WTC11 (cell line): ENCODE measurements at regions not wholly inside any gene's neighbourhood (a gene's known extent, or its start where the extent isn't known, plus 50 kb on each side); places are given as distances from the start of the nearest gene placed in this dataset.

Experiments used
- ATAC-seq: fragments of 200-7000 bp; cut with Tn5 transposase; 2 replicates; pipeline ENCODE4 v1.10.0; 2021; ENCODE audit warnings: mild to moderate bottlenecking, moderate library complexity
- CTCF ChIA-PET: fragments of 300-600 bp; sonication (Branson Sonifier 250); formaldehyde crosslinking; loops from one replicate; lab custom pipeline; 2021; ENCODE audit warnings: antibody characterized with exemption; lab: Charles Lee
- POLR2A ChIA-PET: fragments of 350-600 bp; sonication (Branson Sonifier 250); formaldehyde crosslinking; loops from one replicate; lab custom pipeline; 2021; ENCODE audit warnings: antibody characterized with exemption; lab: Charles Lee
- DNase-seq: peaks from one replicate; pipeline ENCODE4 v3.0.0; 2021; ENCODE audit warnings: low spot score
- H3K27ac Mint-ChIP-seq: 2 replicates; pipeline ENCODE4 v1.8.0; 2021; ENCODE audit warnings: mixed read lengths
- H3K27me3 Mint-ChIP-seq: 2 replicates; pipeline ENCODE4 v1.8.0; 2021; ENCODE audit warnings: low read depth, mild to moderate bottlenecking, moderate library complexity, mixed read lengths
- H3K36me3 Mint-ChIP-seq: 2 replicates; pipeline ENCODE4 v1.8.0; 2021; ENCODE audit warnings: mixed read lengths
- H3K4me1 Mint-ChIP-seq: 2 replicates; pipeline ENCODE4 v1.8.0; 2022; ENCODE audit warnings: mixed read lengths
- H3K4me3 Mint-ChIP-seq: 2 replicates; pipeline ENCODE4 v1.8.0; 2021; ENCODE audit warnings: mild to moderate bottlenecking, moderate library complexity, mixed read lengths
- H3K9me3 Mint-ChIP-seq: 2 replicates; pipeline ENCODE4 v1.8.0; 2021; ENCODE audit warnings: mixed read lengths
- ATF1 ChIP-seq: sonication (generic); formaldehyde crosslinking; IDR thresholded peaks from 2 replicates; pipeline ENCODE4 v1.8.1; 2023; ENCODE audit warnings: mild to moderate bottlenecking, moderate library complexity, missing genetic modification reagents
- ELF4 ChIP-seq: sonication (generic); formaldehyde crosslinking; IDR thresholded peaks from 2 replicates; pipeline ENCODE4 v1.8.1; 2022; ENCODE audit warnings: low read depth, mild to moderate bottlenecking, moderate library complexity, missing genetic modification reagents
- FOXJ3 ChIP-seq: sonication (generic); formaldehyde crosslinking; IDR thresholded peaks from 2 replicates; pipeline ENCODE4 v1.9.0; 2021; ENCODE audit warnings: missing genetic modification reagents, mild to moderate bottlenecking, borderline replicate concordance
- FOXK1 ChIP-seq: sonication (generic); formaldehyde crosslinking; IDR thresholded peaks from 2 replicates; pipeline ENCODE4 v1.8.0; 2022; ENCODE audit warnings: mild to moderate bottlenecking, moderate library complexity, missing genetic modification reagents
- FOXP1 ChIP-seq: sonication (generic); formaldehyde crosslinking; IDR thresholded peaks from 2 replicates; pipeline ENCODE4 v1.8.0; 2022; ENCODE audit warnings: missing genetic modification reagents, mild to moderate bottlenecking, moderate library complexity, borderline replicate concordance
- IRF1 ChIP-seq: sonication (generic); formaldehyde crosslinking; IDR thresholded peaks from 2 replicates; pipeline ENCODE4 v1.8.0; 2023; ENCODE audit warnings: missing genetic modification reagents
- NFATC4 ChIP-seq: fragments of 250-450 bp; sonication (Bioruptor Pico); IDR thresholded peaks from 2 replicates; pipeline ENCODE4 v1.9.0; 2021; ENCODE audit warnings: mild to moderate bottlenecking
- NFE2L1 ChIP-seq: sonication (generic); formaldehyde crosslinking; IDR thresholded peaks from 2 replicates; pipeline ENCODE4 v1.8.1; 2023; ENCODE audit warnings: missing genetic modification reagents
- NR3C1 ChIP-seq: sonication (generic); formaldehyde crosslinking; conservative IDR thresholded peaks from 2 replicates; pipeline ENCODE4 v1.8.1; 2023; ENCODE audit warnings: low read depth, mild to moderate bottlenecking, missing genetic modification reagents
- PRRX2 ChIP-seq: fragments of 250-450 bp; sonication (Bioruptor Pico); IDR thresholded peaks from 2 replicates; pipeline ENCODE4 v1.8.0; 2021; ENCODE audit warnings: mild to moderate bottlenecking
- SP1 ChIP-seq: sonication (generic); formaldehyde crosslinking; conservative IDR thresholded peaks from 2 replicates; pipeline ENCODE4 v1.8.1; 2022; ENCODE audit warnings: missing genetic modification reagents
- TP53 ChIP-seq: sonication (generic); formaldehyde crosslinking; IDR thresholded peaks from 2 replicates; pipeline ENCODE4 v1.8.1; 2023; ENCODE audit warnings: mild to moderate bottlenecking, missing genetic modification reagents
- ZBTB21 ChIP-seq: sonication (generic); formaldehyde crosslinking; IDR thresholded peaks from 2 replicates; pipeline ENCODE4 v1.8.1; 2023; ENCODE audit warnings: mild to moderate bottlenecking, missing genetic modification reagents, borderline replicate concordance
- ZMAT4 ChIP-seq: fragments of 250-450 bp; sonication (Bioruptor Pico); IDR thresholded peaks from 2 replicates; pipeline ENCODE4 v1.9.0; 2021; ENCODE audit warnings: mild to moderate bottlenecking
- TF ChIP-seq, protein P1 (sequence below): sonication (generic); formaldehyde crosslinking; IDR thresholded peaks from 2 replicates; pipeline ENCODE4 v1.8.1; 2023; ENCODE audit warnings: mild to moderate bottlenecking, missing genetic modification reagents, moderate library complexity
- TF ChIP-seq, protein P2 (sequence below): fragments of 250-450 bp; sonication (Bioruptor Pico); IDR thresholded peaks from 2 replicates; pipeline ENCODE4 v1.9.0; 2021; ENCODE audit warnings: moderate library complexity, mild to moderate bottlenecking, inconsistent platforms, borderline replicate concordance
- TF ChIP-seq, protein P3 (sequence below): fragments of 250-450 bp; sonication (Bioruptor Pico); conservative IDR thresholded peaks from 2 replicates; pipeline ENCODE4 v1.9.0; 2021; ENCODE audit warnings: mild to moderate bottlenecking
- TF ChIP-seq, protein P4 (sequence below): sonication (generic); formaldehyde crosslinking; IDR thresholded peaks from 2 replicates; pipeline ENCODE4 v1.8.1; 2022; ENCODE audit warnings: mild to moderate bottlenecking, missing genetic modification reagents, moderate library complexity, borderline replicate concordance
- TF ChIP-seq, protein P5 (sequence below): sonication (generic); formaldehyde crosslinking; IDR thresholded peaks from 2 replicates; pipeline ENCODE4 v1.8.1; 2022; ENCODE audit warnings: missing genetic modification reagents, borderline replicate concordance

DNA sequence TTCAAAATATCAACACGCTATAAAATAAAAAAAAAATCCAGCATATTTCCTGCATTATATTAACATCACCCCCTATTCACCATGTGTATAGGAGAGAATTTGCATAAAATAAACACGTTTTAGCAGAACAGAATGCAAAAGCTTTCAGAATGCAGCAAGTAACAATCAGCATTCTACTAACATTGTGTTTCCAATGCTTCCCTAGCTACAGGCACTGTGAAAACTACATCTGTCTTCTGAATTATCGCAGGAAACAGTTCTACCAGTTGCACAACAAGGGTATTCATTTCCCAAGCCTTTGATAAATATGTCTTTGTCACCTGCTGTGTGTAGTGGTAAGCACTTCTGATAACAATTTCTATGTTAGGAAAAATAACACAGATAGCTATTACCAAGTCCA is 1015.8 kb downstream of the CDH18 start:
- ChIA-PET POLR2A (no interaction called here), CTCF (no interaction called here)
- Mint-ChIP-seq H3K27me3 (no peaks in the 10 kb centered on the region), H3K4me3 (no peak overlapping the region), H3K36me3 (no peaks in the 10 kb centered on the region), H3K4me1 (peaks cover 8% of the 10 kb centered on the region), H3K9me3 (no peaks in the 10 kb centered on the region), H3K27ac (no peak overlapping the region)
- DNase-seq: no peak
- ATAC-seq: no peak
- TF ChIP-seq ZMAT4 (CRISPR knock-in tag) (no peak), FOXK1 (CRISPR knock-in tag) (no peak), PRRX2 (CRISPR knock-in tag) (no peak), FOXJ3 (CRISPR knock-in tag) (no peak), NFATC4 (no peak), NFE2L1 (CRISPR knock-in tag) (no peak), ZBTB21 (CRISPR knock-in tag) (no peak), IRF1 (no peak), ELF4 (CRISPR knock-in tag) (no peak), SP1 (CRISPR knock-in tag) (no peak), TP53 (CRISPR knock-in tag) (no peak)
- TF ChIP-seq, protein P1, sequence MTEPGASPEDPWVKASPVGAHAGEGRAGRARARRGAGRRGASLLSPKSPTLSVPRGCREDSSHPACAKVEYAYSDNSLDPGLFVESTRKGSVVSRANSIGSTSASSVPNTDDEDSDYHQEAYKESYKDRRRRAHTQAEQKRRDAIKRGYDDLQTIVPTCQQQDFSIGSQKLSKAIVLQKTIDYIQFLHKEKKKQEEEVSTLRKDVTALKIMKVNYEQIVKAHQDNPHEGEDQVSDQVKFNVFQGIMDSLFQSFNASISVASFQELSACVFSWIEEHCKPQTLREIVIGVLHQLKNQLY: no peak
- TF ChIP-seq, protein P2, sequence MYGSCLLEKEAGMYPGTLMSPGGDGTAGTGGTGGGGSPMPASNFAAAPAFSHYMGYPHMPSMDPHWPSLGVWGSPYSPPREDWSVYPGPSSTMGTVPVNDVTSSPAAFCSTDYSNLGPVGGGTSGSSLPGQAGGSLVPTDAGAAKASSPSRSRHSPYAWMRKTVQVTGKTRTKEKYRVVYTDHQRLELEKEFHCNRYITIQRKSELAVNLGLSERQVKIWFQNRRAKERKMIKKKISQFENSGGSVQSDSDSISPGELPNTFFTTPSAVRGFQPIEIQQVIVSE (CRISPR knock-in tag): no peak
- TF ChIP-seq, protein P3, sequence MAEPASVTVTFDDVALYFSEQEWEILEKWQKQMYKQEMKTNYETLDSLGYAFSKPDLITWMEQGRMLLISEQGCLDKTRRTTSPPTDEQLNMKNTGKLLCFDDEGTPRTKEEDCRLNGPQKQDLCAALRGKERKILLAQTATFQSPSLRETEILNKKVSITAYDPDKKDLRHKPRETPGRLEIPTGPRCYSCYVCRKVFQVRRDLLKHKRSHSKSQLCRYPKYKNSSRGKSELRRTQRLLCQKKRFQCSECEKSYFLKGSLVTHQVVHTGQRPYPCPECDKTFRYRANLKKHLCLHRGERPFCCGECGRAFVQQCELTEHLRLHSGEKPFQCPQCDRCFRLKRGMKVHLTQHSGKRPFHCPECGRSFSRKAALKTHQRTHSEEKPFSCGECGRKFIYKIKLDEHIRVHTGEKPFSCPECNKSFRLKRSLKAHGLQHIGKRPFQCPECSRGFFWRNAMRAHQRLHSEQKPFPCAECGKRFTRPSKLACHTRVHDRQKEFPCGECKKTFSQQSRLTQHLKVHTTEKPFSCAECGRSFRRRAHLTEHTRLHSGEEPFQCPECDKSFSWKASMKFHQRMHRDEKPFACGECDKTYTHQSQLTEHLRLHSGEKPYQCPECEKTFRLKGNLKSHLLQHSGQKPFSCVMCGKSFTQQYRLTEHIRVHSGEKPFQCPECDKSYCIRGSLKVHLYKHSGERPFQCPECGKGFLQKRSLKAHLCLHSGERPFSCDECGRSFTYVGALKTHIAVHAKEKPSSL (CRISPR knock-in tag): no peak
- TF ChIP-seq, protein P4, sequence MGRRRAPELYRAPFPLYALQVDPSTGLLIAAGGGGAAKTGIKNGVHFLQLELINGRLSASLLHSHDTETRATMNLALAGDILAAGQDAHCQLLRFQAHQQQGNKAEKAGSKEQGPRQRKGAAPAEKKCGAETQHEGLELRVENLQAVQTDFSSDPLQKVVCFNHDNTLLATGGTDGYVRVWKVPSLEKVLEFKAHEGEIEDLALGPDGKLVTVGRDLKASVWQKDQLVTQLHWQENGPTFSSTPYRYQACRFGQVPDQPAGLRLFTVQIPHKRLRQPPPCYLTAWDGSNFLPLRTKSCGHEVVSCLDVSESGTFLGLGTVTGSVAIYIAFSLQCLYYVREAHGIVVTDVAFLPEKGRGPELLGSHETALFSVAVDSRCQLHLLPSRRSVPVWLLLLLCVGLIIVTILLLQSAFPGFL (CRISPR knock-in tag): no peak

DNA sequence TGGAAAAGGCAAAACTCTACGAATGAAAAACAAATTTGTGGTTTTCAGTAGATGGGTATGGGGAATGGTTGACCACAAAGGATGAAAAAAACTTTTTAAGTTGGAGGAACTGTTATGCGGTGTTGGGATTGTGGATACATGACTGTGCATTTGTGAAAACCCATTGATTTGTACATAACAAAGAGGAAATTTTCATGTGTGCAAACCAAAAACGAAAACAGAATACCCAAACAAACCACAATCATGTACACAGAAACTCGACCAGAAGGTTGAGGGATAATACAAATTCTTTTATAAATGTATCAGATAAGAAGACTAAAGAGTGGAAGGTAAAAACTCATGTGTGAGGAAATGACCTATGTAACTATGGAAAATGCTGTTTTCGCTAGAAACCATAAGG is 1012.4 kb downstream of the CDH18 start:
- POLR2A ChIA-PET: no interaction called here
- no peak for TF ChIP-seq SP1 (CRISPR knock-in tag)
- no peak for TF ChIP-seq NR3C1
- no peak for TF ChIP-seq FOXP1 (CRISPR knock-in tag)
- TF ChIP-seq, protein P5, sequence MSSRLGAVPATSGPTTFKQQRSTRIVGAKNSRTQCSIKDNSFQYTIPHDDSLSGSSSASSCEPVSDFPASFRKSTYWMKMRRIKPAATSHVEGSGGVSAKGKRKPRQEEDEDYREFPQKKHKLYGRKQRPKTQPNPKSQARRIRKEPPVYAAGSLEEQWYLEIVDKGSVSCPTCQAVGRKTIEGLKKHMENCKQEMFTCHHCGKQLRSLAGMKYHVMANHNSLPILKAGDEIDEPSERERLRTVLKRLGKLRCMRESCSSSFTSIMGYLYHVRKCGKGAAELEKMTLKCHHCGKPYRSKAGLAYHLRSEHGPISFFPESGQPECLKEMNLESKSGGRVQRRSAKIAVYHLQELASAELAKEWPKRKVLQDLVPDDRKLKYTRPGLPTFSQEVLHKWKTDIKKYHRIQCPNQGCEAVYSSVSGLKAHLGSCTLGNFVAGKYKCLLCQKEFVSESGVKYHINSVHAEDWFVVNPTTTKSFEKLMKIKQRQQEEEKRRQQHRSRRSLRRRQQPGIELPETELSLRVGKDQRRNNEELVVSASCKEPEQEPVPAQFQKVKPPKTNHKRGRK (CRISPR knock-in tag): no peak
- TF ChIP-seq ATF1 (CRISPR knock-in tag): no peak
- TF ChIP-seq, all 79 proteins: peak for 0
- Mint-ChIP-seq H3K9me3 (no peaks in the 10 kb centered on the region), H3K27me3 (no peaks in the 10 kb centered on the region), H3K4me1 (peaks cover 8% of the 10 kb centered on the region), H3K36me3 (no peaks in the 10 kb centered on the region), H3K4me3 (no peak overlapping the region), H3K27ac (no peak overlapping the region)
- DNase-seq: no peak
- CTCF ChIA-PET: no interaction called here
- ATAC-seq: no peak
